ENCODE measurements at regions not wholly inside any gene's neighbourhood (a gene's known extent, or its start where the extent isn't known, plus 50 kb on each side); places are given as distances from the start of the nearest gene placed in this dataset.

- TF ChIP-seq GATA2 (IDR thresholded peaks at IDR 0.05; ENCODE audit: low read depth, low read length) (no peak), GATA3 (IDR thresholded peaks at IDR 0.05; ENCODE audit: low read depth, low read length) (no peak)
Measured at GRCh38 chr5:56703952-56704351, 111.4 kb upstream of the MAP3K1 start.

Measured in SH-SY5Y (cell line).